Bronchial epithelial cell (primary cell): ENCODE measurements at regions not wholly inside any gene's neighbourhood (a gene's known extent, or its start where the extent isn't known, plus 50 kb on each side); places are given as distances from the start of the nearest gene placed in this dataset.

ENCODE experiments used
- DNase-seq: peaks from one replicate; pipeline ENCODE4 v3.0.0-alpha.2; 2010; ENCODE audit warnings: low read depth
- FAIRE-seq: peaks from 2 replicates; lab custom pipeline; 2011; peaks lifted over from hg19 to GRCh38; lab: Jason Lieb, UNC
- H3K27me3 ChIP-seq: 2 replicates; pipeline ENCODE4 v1.5.1; 2011; ENCODE audit warnings: low read length; ENCODE audit not compliant: control insufficient read depth, insufficient read depth
- H3K36me3 ChIP-seq: 2 replicates; pipeline ENCODE4 v1.5.1; 2011; ENCODE audit warnings: low read length; ENCODE audit not compliant: control insufficient read depth, insufficient read depth
- H3K4me3 ChIP-seq: 2 replicates; pipeline ENCODE4 v1.5.1; 2011; ENCODE audit warnings: mild to moderate bottlenecking, low read depth, low read length, control low read depth
- TF ChIP-seq, protein P1 (sequence below): IDR thresholded peaks from 2 replicates; pipeline ENCODE4 v1.5.1; 2011; ENCODE audit warnings: mild to moderate bottlenecking, moderate library complexity, low read length, control low read depth, inconsistent platforms; ENCODE audit not compliant: insufficient read depth, severe bottlenecking

DNA sequence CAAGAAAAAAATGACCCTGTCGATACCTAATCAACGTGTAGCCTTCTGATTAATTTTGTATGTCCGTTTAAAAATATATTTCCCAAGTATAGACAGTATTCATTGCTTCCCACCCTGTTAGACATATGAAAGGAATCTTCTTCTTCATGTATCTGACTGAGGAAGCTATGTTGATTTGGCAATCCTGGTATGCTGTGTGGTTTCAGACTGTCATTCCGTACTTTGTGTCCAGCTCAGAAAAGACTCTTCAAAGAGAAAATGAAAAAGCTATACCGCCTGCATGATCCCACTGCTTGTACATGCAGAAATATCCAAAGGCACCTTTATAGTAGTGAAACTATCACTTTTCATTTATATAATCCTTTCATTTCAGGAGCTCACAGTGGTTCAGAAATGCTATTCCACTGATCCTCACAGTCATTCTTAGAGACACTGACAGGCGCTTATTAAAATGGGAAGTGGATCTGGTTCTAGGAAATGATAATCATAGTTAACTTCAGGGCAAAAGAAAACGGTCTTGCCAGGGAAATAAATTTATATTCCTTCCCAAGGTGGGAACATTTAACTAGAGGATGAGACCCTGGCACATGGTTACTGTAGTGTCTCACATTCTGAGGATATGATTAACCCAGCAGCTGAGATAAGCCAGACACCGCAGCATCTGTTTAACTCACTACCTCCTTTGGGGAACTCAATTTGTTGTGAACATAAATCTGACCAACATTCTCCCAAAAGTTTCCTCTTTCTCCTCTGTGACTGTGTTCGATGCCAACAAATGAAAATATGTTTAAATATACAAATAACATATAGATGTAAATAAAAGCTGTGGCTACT lies 599.2 kb upstream of the LUZP2 start:
- DNase-seq (peak; percentile 17), FAIRE-seq (no peak)
- H3K27me3 ChIP-seq = no peaks in the 10 kb centered on the region
- no peak overlapping the region for H3K4me3 ChIP-seq
- H3K36me3 ChIP-seq = no peaks in the 10 kb centered on the region
- TF ChIP-seq, protein P1, sequence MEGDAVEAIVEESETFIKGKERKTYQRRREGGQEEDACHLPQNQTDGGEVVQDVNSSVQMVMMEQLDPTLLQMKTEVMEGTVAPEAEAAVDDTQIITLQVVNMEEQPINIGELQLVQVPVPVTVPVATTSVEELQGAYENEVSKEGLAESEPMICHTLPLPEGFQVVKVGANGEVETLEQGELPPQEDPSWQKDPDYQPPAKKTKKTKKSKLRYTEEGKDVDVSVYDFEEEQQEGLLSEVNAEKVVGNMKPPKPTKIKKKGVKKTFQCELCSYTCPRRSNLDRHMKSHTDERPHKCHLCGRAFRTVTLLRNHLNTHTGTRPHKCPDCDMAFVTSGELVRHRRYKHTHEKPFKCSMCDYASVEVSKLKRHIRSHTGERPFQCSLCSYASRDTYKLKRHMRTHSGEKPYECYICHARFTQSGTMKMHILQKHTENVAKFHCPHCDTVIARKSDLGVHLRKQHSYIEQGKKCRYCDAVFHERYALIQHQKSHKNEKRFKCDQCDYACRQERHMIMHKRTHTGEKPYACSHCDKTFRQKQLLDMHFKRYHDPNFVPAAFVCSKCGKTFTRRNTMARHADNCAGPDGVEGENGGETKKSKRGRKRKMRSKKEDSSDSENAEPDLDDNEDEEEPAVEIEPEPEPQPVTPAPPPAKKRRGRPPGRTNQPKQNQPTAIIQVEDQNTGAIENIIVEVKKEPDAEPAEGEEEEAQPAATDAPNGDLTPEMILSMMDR = no peak

DNA sequence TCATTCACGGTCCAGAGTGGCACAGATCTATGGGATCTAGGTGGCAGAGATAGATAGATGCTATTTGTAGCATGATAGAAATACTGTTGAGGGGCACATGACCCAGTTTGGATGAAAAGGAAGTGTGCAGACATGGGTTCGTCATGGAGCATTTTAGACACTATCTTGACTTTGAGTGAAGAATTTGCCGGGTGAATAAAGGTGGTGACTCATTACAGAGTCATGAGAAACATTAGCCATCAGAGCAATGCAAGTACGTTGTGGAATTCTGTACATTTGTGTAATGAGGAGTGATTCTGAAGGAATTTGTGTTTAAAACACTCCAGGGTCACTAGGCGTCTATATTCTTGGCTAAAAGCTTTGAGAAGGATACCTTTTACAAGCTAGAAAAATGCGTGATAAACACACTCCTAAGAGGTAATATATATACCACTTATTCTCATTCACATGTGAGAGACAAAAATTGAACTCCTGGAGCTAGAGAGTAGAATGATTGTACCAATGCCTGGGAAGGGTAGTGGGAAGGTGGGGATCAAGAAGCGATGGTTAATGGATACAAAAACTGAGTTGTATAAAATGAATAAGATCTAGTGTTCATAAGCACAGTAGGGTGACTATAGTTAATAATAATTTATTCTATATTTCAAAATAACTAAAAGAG lies 593.7 kb upstream of the LUZP2 start:
- Histone ChIP-seq H3K27me3 (no peaks in the 10 kb centered on the region), H3K36me3 (no peaks in the 10 kb centered on the region), H3K4me3 (no peak overlapping the region)
- DNase-seq (peak; percentile 90), FAIRE-seq (no peak)
- TF ChIP-seq, protein P1 = no peak

DNA sequence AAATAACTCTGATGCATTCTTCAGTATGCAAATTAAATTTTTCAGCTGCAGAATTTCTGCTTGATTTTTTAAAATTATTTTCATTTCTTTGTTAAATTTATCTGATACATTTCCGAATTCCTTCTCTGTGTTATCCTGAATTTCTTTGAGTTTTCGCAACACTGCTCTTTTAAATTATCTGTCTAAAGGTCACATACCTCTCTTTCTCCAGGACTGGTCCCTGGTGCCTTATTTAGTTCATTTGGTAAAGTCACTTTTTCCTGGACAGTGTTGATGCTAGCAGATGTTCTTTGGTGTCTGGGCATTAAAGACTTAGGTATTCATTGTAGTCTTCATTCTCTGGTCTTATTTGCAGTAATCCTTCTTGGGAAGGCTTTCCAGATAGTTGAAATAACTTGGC lies 577.4 kb upstream of the LUZP2 start:
- TF ChIP-seq, protein P1 = no peak
- DNase-seq (no peak), FAIRE-seq (no peak)
- no peaks in the 10 kb centered on the region for H3K36me3 ChIP-seq
- no peak overlapping the region for H3K4me3 ChIP-seq
- no peaks in the 10 kb centered on the region for H3K27me3 ChIP-seq

DNA sequence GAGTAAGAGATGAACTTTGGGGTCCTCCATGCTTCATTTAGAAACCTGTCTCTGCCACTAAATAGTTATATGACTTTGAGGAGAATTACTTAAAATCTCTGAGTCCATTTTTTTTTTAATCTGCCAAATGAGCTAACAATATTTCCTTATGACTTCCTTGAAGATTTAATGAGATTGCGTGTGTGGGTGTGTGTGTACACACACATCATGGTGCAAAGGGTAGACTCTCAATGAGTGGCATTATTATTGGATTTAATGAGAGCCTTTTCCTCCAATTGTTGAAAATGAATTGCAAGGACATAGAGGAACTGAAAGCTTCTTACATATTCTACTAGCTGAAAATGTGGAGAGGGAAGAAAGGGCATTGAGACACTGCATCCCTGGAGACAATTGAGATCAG lies 573.5 kb upstream of the LUZP2 start:
- TF ChIP-seq, protein P1 = no peak
- DNase-seq (no peak), FAIRE-seq (no peak)
- Histone ChIP-seq H3K4me3 (no peak overlapping the region), H3K27me3 (no peaks in the 10 kb centered on the region), H3K36me3 (no peaks in the 10 kb centered on the region)

DNA sequence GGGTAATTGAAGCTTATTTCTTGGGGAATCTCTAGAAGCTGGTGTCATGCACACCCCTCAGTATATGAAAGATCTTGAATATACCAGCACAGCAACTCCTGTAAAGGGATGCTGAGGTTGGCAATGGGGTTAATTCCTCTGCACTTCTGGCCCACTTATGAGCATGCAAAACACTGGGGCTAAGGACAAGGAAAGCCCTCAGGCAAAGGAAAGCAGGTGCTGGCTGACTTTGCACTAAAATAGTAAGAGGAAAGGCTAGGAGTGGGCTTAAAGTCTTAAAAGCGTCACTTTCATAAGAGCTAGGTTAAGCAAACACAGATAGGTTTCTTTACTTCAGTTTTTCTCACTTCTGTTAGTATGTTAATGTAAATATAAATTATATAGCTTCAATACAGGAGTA lies 572.6 kb upstream of the LUZP2 start:
- TF ChIP-seq, protein P1 = no peak
- FAIRE-seq (no peak), DNase-seq (no peak)
- Histone ChIP-seq H3K4me3 (no peak overlapping the region), H3K27me3 (no peaks in the 10 kb centered on the region), H3K36me3 (no peaks in the 10 kb centered on the region)
